GM19351 (cell line): ENCODE measurements at regions not wholly inside any gene's neighbourhood (a gene's known extent, or its start where the extent isn't known, plus 50 kb on each side); places are given as distances from the start of the nearest gene placed in this dataset.

ENCODE experiments used
- ATAC-seq: cut with Tn5 transposase; IDR thresholded peaks from one replicate; pipeline ENCODE4 v1.9.1; 2021; ENCODE audit warnings: mild to moderate bottlenecking, moderate library complexity; ENCODE audit not compliant: unreplicated experiment

DNA sequence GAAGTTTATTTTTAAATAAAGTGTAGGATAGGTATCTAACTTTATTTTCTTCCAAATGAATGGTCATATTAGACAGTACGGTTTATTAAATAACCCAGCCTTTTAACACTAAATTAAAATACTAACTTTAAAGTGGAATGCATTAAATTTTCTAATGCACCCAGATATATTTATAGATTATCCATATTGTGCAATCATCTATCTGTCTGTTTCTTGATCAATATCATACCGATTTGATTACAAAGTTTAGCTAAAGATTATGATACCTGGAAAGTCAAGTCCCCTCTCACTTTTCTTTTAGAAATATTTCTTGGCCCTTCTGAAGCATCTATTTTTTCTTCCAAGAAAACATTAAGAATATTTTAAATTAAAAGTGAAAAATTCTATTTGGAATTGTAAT, 124.3 kb upstream of the PDE5A start:
- ATAC-seq, result no peak

DNA sequence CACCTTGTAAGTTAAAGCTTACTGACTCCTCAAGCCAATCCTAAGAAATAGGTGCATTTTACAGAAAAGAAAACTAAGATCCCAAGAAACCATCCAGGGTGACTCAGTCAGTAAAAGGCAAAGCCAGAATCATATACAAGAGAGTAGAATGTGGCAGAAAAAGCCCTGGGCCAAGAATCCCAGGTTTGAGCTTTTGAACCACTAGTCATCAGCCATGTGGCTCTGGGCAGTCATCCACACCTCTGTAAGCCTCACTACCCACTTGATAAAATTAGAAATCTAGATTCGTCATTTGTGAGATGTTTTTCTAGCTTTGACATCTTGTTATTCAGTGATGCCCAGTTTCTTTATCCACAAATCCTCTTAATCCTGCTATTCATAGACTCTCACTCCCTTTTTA, 122.2 kb upstream of the PDE5A start:
- no peak for ATAC-seq

DNA sequence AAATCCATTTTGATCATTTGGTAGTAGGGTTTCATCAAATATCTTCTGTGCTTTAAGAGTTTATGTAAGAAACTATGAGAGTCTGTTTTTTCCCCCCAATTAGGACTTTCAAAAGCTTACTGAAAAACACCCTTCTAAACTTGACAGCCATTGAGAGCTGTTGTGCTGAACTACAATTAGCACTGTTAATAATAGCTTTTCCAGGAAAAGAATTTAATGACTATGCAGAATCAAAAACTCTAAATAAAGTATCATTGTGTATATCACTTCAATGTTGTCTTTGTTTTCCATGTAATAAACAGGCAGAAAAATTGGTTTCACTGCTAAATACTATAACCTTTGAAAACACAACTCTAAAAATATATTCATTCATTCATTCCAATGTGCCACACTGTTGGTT, 121.4 kb upstream of the PDE5A start:
- ATAC-seq, result no peak

DNA sequence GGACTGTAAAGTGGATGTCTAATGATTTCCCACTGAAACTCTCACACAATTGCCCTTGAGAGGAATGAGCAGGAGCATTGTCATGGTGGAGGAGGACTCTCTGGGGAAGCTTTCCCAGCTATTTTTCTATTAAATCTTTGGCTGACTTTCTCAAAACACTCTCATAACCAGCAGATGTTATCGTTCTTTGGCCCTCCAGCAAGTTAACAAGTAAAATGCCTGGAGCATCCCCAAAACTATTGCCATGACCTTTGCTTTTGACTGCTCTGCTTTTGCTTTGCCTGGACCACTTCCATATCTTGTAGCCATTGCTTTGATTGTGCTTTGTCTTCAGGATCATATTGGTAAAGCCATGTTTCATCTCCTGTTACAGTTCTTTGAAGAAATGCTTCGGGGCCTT, 120.2 kb upstream of the PDE5A start:
- ATAC-seq, result no peak

DNA sequence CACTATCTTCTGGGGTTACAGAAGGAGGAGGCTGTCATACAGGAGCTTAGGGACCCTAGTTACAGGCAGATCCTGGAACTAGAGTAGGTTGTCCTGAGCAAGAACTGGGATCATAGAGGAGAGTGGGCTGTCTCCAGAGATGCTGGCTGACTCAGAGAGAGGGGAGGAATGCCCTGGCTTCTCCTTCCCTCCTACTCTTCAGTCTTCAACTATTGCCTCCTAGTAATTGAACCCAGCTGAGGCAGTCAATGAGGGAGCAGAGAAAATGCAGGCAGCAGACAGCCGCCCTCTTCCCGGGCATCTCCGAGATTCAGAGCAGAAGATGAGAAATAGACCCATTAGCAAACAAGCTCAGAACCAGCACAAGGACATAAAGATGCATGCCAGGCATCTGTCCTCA, 118.3 kb upstream of the PDE5A start:
- ATAC-seq, result no peak

DNA sequence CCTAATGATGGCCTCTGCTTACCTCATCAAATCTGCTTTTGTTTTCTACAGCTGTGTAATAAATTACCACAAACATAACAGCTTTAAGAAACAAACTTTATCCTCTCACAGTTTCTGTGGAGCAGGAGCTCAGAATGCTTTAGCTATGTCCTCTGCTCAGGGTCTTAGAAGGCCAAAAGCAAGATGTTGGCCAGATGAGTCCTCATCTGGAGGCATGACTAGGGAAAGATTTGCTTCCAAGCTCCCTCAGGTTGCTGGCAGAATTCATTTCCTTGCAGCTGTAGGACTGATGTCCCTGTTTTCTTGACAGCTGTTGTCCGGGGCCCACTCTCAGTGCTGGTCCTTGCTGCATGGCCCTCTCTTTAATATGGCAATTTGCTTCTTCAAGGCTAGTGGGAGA, 116.7 kb upstream of the PDE5A start:
- no peak for ATAC-seq

DNA sequence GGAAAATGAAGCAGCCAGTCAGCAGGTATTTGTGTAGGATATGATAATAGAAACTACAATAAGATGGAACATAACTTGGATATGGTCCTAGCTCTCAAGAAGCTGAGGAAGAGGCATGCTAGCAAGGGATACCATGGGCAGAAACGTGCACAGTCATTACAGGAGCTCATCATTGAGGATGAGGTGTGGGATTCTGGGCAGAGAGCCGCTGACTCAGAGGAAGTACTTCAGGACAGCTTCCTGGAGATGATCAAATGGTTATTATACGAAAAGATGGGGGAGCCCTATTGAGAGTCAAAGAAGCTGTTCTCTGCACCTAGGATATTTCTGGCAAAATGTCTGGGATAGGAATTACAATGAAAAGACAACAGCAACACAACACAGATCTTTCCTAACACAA, 116.0 kb upstream of the PDE5A start:
- no peak for ATAC-seq

DNA sequence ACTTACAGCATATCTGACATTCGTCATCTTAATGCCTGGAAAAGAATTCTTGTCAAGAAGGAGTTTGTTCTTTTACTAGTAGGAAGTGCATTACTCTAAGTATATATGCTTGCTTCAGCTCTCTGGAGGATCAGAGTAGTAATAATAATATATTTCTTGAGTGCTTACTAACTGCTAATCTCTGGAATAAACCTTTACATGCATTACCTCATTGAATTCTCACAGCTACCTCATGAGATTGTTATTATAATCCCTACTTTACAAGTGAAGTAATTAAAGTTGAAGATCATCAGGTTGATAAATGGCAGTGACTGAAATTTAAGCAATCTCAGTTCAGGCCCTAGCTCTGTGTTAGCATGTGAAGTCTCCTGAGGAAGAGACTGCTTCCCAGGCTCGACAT, 115.0 kb upstream of the PDE5A start:
- ATAC-seq, result no peak

DNA sequence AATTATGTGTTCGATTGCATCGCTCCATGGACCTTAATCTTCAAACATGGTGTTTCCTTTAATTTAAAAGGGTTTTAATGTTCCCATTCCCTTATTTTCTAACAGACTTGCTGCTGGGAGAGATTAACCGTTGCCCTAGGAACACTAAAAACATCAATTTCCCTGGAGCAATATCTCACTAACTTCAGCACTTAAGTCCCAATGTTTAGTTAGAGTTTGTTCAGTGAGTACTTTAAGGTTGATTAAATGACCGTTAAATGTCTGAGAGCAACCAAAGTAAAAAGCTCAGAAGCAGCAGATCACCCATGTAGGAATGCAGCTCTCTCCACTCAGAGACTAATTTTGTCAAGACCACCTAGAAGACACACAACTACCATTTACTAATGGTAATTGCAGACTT, 111.2 kb upstream of the PDE5A start:
- ATAC-seq, result no peak

DNA sequence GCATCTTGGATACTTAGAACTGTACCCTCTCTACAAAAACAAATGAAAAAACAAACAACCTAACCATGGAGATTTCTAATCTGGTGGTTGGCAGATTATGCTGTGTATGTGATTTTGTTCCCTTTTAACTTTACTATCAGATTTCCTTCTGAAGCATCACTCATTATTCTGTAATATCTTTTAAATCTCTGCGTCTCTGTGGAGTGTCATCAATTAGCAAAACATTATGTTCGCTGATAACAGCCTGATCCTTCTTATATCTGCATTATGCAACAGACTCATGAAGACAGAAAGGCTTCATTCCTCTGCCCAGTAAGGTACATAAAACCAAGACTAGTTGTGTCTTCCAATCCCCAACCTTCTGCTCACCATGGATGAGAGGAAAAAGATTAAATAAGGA, 110.3 kb upstream of the PDE5A start:
- no peak for ATAC-seq

DNA sequence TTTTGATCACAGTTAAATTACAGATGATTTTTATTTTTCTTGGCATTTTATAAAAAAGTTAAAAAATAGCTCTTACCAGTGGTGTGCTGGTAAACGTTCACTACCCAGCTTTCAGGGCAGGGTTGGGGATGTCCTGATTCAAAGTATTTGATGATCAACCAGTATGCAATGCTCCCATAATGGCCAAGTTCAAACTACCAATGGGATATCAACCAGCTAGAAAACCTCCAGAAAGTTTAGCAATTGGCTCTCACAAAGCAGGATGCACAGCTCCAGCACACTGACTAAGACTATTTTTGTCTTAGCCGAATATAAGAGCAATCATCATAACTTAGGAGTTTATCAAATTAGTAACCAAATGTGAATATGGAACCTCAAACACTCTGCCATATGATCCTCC, 108.0 kb upstream of the PDE5A start:
- no peak for ATAC-seq

DNA sequence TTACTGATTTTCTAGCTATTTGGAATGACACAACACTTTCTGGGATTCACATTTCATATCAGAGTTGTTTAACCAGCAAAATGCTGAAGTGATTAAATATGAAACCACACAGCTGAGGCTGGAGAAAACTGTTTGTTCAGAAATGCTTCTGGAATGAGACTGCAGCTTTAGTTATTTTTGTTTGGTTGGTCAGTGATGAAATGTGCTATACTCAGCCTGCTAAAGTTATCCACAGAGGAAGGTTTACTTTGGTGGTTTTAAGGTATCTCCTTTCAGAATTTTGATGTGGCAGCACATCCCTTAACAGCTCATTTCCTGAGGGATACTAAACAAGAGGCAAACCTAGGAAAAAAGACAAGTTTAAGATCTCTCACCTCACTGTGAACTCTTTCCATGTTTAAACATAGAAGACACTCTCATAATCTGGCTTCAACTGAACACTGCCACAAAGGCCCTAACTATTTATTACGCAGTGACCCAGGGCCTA, 106.6 kb upstream of the PDE5A start:
- no peak for ATAC-seq

DNA sequence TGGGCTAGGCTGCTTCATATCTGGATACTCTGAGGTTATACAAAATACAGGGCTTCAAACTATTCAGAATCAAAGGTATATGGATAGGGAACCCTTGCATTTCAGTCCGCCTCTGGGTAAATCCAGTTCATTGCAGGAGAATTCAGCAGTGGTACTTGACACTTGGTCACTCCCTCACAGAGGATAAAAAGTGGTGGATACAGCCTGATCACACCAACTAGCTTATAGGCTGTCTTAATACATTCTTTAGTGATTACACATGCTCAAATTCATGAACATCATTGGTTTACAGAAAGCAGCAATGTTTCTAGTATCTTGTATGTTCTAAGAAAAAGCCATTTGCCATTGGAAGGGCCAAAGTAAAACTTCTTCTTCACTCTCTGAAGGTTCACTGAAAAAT, 104.8 kb upstream of the PDE5A start:
- ATAC-seq, result no peak

DNA sequence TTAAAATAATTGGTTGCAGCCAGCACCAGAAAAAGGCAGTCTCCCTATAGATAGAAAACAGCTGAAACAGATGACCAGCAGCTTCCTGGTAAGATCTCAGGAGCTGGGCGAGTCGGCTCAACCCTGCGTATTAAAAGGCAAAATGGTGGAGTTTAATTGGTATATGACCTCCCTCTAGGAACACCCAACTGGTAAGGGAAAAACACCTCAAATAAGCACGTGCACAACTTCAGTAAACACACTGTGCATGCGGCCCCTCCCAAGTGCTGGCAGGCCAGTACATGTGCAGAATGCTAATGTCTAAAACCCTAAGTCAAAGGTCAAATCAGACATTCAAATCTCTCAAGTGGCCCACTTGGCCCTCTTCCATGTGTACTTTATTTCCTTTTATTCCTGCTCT, 103.2 kb upstream of the PDE5A start:
- no peak for ATAC-seq

DNA sequence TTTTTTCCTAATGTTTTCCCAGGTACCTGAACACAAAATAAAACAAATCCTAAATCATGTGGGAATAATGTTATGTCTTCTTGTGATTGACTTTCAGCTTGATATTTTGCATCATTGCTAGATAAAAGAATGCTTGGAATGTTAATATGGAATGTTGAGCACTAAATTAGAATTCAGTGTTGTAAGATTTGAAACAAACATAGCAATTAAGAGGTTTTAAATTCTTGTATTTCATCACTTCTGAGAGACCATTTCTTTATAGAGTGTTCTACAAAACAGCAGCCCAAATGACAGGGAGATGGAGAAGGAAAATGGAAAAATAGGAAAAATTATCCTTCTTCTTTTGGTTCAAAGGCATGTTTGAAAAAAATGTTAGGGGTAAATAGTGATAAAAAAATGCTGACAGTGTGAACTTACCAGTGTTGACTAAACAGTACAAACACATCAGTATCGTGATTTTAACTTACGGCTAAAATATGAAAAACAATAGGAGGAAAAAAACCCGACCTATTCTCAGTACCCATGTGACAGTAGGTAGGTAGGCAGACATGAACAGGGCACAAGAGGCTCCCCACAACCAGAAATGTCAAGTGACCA, 102.6 kb upstream of the PDE5A start:
- ATAC-seq, result no peak

DNA sequence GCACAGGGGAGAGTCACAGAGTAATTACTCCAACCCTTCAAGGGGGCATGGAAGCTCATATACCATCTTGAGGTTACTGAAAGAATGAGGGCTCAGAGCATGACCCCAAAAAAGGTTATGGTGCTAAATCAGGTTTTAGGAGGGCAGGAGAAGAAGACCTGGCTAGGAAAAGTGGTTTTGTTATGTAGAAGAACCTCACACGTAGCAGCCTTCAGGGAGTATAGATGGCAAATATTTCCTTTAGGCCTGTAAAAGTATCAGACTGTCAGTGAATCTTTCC, 102.0 kb upstream of the PDE5A start:
- ATAC-seq, result no peak

DNA sequence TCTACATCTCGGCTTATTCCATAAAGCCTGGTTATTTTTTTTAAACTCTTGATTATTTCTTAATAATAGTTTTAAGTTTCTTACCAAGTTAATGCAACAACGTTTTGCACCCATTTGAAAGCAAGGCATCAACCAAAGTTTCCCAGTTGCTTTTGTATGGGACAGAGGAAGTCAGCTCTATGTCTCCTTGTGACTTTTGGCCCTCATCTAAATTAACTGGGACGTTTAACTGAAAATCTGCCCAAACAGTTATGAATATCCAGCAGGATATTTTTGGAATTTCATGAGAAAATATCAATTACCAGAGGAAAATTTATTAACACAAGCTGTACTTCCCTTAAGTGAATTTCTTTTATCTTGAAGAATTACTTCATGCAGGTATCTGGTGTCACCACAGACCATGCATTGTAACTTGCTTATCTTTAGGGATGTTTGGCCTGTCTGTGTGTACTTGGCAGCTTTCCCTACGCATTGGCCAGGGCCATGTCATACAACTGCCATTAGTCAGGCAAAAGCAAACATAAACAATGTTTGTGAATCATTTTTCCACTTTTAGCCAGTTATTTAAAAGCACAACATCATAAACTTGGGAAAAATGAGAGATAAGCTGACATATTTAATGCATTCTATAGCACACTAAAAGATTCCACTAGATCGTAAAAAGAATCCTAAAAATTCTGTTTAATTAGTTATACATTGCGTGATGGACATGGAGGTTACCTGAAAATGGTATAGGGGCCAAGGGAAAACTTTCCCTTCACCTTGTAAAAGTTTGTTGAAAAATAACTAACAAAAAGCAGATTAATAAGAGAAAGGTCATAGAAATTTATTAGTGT, 101.4 kb upstream of the PDE5A start:
- no peak for ATAC-seq

DNA sequence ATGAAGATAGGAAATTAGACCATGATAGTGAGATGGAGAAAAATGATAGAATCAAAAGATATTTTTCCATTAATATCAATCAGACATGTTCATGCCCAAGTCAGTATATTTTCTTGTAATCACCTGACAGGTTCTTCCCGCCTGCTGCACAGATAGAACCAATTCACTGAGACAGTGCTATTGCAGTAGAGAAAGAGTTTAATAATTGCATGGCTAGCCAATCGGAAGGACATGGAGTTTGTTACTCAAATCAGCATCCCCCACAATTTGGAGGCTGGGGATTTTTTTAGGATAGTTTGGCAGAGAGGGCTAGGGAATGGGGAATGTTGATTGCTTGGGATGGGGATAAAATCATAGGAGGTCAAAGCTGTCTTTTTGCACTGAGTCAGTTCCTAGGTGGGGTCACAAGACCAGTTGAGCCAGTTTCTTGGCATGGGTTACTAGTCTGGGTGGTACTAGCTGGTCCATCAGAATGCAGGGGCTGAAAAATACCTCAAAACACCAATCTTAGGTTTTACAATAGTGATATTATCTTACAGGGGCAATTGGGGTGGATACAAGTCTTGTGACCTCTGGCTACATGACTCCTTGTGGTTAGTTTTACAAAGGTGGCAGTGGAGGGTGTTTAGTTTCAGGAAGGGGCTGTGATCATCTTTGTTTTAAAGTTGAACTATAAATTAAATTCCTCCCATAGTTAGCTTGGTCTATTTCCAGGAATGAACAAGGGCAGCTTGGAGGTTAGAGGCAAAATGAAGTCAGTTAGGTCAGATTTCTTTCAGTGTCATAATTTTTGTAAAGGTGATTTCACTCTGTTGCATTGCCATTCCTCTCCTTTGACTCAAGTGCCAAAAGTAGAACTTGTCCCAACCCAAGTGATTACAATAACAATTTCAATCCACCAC, 100.3 kb upstream of the PDE5A start:
- no peak for ATAC-seq

DNA sequence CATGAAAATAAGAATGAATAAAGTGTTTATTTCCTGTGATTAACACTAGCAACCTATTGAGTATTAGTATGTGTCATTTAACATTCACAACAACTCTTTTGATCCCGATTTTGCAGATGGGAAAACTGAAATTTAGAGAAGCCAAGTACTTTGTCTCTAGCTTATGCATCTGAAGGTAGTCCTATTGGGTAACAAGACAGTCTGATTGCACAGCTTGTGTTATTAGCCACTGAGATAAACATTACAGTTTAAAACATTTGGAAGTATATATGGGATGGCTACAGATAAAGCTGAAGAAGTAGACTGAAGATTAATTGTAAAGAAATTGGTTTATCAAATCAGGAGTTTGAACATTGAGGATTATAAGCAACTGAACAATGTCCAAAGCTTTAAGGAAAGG, 99.6 kb upstream of the PDE5A start:
- no peak for ATAC-seq

DNA sequence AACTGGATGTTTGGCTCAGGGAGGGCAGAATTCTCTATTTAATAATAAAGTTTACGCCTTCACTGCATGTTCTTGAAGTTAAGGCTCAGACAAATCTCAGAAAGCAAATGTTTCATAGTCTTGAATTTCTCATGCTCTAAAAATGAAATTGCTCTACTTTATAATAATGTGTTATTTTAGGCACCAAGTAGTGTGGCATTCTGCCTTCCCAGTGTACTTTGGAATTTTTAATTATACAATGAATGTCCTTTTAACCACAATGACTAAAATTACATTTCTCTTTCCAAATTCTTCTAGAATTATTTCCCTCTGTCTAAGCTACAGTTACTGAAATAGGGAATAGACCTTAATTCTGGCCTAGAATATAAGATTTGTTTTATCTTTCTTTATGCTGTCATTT, 97.9 kb upstream of the PDE5A start:
- no peak for ATAC-seq

DNA sequence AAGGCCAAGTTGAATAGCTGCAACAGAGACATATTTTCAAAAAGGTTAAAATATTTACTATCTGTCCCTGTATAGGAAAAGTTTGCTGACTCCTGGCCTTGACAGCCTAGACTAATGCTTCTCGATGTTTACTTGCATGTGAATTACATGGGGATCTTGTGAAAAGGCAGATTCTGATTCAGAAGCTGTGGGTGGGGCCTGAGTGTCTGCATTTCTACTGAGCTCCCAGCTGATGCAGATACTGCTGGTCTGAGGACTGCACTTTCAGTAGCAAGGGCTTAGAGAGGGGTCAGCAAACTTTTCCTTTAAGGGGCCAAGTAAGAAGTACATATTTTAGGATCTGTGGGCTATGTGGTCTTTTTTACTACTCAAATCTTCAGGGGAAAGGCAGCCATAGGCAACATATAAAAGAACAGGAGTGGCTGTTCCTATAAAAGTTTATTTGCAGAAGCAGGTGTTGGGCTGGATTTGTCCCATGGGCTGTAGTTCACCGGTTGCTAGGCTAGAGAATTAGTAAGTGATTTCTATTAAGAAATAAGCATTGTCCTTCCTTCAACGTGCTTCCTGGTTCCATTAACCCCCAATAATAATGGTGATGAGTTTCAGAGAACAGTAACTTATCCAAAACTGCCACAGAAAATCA, 97.2 kb upstream of the PDE5A start:
- ATAC-seq, result no peak
